HG03159 (cell line): ENCODE measurements at regions not wholly inside any gene's neighbourhood (a gene's known extent, or its start where the extent isn't known, plus 50 kb on each side); places are given as distances from the start of the nearest gene placed in this dataset.
"Not testable (repeated sequence)": the region's sequence is repeated elsewhere in the genome, so short reads cannot be mapped to it uniquely, and the experiment has no call there.

Experiments used
- ATAC-seq: cut with Tn5 transposase; IDR thresholded peaks from one replicate; pipeline ENCODE4 v1.9.1; 2021; ENCODE audit warnings: mild to moderate bottlenecking, moderate library complexity; ENCODE audit not compliant: unreplicated experiment

DNA sequence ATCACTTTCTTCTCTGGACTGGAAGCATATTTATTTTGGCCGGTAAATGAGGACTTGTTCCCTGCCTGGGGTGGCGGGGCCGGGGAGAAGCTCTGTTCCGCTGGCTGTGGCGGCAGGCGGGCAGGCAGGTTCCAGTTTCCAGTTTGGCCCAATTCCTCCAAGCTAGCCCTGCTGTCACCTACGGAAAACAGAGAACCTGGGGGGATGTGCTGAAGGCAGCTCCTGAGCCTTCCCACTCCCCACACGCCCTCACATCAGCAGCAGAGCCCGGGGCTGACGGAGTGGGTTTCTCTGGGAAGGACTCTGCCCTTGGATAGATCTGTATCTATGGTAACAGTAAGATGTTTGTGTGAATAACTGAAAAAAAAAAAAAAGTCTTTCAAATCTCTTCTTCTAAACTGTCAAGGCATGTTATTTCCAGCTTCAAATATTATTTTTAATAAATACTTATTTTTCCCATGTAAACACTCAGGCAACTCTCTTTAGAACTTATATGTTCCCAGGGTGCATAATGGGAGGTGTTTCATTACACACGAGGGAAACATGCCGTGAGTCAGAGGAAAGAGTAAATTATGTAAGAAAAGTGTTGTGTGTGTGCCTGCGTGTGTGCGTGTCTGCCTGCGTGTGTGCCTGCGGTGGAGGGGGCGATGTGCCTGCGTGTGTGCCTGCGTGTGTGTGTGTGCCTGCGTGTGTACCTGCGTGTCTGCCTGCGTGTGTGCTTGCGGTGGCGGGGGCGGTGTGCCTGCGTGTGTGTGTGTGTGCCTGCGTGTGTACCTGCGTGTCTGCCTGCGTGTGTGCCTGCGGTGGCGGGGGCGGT is 116.1 kb upstream of the ZNF516 start:
- ATAC-seq: no peak

DNA sequence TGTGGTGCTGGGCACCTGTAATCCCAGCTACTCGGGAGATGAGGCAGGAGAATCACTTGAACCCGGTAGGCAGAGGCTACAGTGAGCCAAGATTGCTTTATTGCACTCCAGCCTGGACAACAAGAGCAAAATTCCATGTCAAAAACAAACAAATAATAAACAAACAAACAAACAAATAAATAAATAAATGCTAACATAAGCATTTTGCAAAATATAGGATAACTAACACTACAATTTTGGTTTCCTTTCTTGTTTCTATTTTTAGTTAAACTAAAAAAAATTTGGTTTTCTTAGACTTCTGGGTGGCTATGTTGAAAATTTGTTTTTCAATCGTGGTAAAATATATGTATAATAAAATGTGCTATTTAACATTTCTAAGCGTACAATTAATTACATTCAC is 115.0 kb upstream of the ZNF516 start:
- no peak for ATAC-seq

DNA sequence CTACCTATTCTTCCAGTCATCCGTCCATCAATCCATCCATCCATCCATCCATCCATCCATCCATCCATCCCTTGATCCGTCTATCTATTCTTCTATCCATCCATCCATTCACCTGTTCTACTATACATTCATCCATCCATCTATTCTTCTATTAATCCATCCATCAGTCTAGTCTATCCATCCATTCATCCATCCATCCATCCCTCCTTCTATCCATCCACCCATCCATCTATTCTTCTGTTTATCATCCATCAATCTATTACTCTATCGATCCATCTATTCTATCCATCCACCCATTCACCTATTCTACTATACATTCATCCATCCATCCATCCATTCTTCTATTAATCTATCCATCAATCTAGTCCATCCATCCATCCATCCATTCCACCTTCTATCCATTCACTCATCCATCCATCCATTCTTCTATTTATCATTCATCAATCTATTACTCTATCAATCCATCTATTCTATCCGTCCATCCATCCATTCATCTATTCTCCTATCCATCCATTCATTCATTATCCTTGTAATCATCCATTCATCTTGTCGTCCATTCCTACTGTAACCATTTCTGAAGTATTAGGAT is 110.4 kb upstream of the ZNF516 start:
- no peak for ATAC-seq

DNA sequence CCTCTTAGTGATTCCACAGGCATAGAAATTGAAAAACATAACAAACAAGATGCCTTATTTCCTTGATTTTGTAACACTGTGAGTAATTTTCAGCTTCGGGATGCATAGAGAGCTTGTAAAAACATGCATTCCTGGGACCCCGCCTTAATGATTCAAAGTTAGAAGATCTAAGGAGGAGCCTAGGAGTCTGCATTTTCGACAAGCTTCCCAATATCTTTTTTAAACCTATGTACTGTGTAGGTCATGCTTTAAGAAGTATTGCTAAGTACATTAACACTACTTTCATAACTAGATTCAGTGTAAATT is 109.8 kb upstream of the ZNF516 start:
- no peak for ATAC-seq

DNA sequence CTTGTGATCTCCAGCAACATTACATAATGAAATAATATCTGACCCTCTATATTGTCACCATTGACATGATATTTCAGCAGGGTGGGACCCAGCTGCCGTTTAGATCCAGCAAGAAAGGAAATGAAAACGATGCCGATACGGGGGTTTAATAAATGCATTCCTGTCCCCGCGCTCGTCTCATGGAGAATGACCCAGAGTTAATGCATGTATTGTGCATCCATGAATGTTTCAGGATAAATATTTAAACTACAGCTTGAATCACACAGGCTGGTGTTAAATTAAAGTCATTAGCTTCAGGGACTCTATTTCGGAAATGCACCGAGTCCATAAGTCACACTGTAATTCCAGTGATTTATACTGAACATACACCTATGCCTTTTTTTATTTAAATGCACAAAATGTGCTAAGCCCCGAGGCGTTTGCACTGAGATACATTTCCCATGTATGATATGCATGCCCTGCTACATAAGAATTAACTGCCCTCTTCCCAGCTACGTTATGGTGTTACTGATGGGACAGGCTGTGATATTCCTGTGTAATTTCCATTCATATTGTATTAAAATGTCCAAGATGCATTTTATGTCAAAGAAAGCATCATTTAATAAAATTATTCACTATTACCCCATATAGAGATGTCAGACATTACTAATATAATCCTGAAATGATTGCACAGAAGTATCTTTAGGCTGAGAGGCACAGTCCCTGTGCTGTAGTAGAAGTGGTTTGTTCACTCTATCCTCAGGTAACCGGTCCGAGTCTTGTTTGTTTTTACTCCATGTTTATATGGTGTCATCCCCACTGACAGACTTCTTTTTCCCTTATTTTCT is 109.3 kb upstream of the ZNF516 start:
- no peak for ATAC-seq

DNA sequence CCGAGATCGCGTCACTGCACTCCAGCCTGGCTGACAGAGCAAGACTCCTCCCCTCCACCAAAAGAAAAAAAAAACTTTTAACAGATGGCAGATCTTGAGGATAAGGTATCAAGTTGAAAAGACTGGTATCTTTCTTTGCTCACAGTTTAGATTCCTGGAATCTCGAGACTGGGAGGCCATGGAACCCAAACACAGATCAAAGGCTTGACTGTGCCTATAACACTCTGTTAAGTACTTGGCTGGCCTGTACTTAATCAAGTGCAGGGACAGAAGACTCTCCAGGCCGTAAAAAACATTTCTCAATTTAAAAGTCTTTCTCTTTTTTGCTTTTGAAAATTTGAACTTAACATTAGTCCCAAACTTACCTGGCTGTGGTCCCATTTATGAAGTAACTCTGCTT is 107.1 kb upstream of the ZNF516 start:
- no peak for ATAC-seq

DNA sequence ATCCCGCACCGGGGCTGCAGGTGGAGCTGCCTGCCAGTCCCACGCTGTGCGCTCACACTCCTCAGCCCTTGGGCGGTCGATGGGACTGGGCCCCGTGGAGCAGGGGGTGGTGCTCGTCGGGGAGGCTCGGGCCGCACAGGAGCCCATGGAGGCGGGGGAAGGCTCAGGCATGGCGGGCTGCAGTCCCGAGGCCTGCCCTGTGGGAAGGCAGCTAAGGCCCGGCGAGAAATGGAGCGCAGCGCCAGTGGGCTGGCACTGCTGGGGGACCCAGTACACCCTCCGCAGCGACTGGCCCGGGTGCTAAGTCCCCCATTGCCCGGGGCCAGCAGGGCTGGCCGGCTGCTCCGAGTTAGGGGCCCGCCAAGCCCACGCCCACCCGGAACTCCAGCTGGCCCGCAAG is 105.0 kb upstream of the ZNF516 start:
- not testable (repeated sequence) for ATAC-seq

DNA sequence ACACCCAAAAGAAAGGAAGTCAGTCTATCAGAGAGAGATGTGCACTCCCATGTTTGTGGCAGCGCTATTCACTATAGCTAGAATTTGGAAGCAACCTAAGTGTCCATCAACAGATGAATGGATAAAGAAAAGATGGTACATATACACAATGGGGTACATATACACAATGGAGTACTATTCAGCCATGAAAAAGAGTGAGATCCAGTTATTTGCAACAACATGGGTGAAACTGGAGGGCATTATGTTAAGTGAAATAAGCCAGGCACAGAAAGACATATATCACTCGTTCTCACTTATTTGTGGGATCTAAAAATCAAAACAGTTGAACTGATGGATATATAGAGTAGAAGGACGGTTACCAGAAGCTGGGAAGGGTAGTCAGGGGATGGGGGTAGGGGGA is 99.9 kb upstream of the ZNF516 start:
- no peak for ATAC-seq

DNA sequence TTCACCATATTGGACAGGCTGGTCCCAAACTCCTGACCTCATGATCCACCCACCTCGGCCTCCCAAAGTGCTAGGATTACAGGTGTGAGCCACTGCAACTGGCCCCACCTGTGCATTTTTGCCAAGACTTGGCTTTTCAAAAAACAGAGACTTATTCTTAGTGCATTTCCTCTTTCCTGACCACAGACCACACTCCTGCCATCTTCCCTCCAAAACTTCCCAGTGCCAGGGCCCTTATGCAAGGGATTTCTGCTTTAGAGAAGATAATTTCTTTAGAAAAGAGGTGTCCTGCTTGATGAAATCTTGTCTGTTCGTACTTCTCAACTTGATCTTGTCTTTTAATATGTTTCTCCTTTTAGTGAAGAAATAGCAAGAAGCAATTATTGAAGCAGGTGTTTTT is 98.8 kb upstream of the ZNF516 start:
- no peak for ATAC-seq

DNA sequence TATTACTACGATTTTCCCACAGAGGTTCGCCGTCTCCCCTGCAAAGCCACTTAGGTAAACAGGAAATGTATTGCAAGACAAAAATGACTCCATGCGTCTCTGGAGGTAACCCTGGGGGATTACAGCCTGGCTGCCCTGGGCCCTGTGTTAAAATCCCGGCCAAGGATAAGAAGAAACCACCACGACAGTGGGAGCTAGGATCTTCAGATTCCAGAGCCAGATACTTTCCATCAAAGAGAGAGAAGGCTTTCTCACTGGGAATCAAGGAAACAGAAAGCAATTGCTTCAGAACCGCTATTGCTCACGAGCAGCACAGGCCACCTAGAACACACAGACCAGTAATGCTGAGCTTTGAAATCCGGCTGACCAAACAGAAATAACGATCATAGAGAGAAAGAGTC is 97.9 kb upstream of the ZNF516 start:
- ATAC-seq: no peak

DNA sequence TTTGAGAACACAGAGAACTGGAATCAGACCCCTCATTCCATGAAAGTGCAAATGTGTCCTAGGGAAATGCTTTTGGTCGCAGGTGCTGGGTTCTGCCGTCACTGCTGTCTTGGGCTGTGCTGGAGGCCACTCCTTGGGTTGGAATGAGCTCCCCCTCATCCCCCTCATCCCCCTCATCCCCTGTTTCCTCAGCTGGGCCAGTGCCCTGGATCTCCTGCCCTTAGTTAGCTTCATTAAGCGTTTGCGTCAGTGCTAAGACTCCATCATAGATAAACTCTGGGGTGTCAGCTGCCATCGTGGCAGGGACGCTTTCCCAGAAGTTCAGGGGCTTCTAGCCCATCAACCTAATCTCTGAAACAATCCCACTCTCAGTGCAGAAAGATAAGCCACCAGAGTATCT is 97.1 kb upstream of the ZNF516 start:
- no peak for ATAC-seq

DNA sequence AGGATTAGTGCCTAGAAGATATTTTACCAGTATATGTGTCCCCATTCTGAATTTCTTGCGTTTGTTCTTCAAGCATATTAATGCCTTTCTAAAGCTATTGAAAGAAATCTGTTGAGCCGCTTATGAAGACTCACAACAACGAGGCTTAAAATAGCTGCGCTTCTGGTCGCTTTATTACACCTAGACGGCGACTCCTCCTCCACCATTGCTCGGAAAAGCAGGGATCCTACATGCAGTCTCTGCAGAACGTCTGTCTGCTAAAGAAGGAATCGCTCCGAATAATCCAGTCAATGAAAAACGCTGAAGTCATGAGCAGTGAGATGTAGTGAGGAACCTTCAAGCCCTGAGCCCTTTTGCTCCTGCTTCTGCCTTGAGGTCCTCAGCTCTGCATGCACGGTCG is 94.8 kb upstream of the ZNF516 start:
- ATAC-seq: no peak

DNA sequence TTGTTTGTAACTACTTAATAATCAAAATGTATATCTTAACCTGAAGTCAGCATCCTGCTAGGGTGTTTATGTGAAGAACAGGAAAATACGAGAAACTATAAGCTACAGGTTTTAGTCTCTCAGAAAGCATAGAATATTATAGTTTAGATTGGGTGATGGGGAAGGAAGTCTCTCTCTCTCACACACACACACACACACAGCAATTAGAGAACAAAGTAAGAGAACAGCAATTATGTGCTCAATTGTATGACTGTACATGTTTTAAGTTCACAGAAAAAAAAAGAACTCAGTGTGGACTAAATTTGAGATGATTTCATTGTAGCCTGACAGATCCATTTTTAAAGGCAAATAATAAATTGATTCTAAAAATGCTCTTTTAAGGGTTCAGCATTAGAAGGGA is 94.3 kb upstream of the ZNF516 start:
- no peak for ATAC-seq

DNA sequence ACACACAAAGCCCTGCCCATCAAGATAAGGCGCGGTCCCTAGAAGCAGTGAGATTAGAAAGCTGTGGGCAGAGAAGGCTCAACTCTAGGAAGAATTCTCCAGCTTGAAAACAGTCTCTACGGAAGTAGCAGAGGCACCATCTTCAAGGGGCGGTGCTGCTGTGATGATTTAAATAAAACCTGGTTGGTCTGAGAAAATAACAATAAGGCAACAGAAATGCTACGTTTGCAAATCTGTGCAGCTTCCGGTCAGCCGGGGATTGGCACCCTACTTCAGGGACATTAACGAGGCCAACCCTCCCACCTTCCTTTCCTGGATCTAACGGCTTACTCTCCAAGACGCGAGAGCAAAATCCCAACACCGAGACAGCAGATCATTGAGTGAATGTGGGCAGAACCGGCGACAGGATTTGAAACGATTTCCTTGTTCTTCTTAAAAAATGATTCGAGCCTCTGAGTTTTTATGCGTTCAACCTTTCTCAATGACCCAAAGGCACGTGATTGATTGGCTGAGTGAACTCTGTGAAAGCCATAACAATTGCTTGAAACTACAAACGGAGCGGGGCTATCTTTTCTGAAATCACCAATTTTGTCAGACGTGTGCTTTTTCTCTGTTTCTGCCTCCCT is 93.7 kb upstream of the ZNF516 start:
- no peak for ATAC-seq

DNA sequence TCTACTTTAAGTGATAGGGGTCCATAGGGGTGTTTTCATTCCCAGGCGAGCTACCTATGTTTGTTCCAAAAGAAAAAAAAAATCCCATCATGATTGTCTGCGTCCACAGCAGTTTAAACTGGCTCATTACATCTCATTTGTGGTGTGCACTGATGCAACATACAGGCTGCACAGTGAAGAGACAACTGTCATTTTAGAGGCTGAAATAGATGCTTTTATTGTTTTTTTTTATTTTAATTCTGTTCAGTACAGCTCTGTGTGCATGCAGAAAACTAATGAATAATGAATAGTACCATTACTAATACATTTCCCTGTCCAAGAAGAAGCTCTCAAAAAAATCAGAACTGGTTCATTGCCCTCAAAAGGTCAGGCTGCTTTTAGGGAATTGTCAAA is 92.8 kb upstream of the ZNF516 start:
- ATAC-seq: no peak

DNA sequence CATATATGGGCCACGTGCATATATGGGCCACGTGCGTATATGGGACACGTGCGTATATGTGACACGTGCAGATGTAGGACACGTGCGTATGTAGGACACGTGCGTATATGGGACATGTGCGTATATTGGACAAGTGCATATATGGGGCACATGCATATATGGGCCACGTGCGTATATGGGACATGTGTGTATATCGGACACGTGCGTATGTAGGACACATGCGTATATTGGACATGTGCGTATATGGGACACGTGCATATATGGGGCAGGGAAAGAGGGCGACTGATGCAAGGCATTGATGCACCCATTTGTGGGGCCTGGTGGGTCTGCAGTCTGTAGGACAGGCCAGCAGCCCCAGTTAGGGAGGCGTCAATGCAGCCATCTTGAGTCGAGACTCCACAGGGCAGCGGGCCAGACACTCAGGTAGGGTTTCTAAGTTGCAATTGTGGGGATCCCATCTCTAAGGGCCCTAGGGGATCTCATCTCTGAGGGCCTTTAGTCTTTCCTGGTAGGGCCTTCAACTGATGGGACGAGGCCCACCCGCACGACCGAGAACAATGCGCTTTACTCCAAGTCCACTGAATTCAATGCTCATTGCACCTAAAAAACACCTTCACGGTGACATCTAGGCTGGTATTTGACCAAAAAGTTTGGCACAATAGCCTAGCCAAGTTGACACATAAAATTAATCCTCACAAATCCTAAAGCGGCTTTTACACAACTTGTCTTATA is 92.3 kb upstream of the ZNF516 start:
- ATAC-seq: no peak

DNA sequence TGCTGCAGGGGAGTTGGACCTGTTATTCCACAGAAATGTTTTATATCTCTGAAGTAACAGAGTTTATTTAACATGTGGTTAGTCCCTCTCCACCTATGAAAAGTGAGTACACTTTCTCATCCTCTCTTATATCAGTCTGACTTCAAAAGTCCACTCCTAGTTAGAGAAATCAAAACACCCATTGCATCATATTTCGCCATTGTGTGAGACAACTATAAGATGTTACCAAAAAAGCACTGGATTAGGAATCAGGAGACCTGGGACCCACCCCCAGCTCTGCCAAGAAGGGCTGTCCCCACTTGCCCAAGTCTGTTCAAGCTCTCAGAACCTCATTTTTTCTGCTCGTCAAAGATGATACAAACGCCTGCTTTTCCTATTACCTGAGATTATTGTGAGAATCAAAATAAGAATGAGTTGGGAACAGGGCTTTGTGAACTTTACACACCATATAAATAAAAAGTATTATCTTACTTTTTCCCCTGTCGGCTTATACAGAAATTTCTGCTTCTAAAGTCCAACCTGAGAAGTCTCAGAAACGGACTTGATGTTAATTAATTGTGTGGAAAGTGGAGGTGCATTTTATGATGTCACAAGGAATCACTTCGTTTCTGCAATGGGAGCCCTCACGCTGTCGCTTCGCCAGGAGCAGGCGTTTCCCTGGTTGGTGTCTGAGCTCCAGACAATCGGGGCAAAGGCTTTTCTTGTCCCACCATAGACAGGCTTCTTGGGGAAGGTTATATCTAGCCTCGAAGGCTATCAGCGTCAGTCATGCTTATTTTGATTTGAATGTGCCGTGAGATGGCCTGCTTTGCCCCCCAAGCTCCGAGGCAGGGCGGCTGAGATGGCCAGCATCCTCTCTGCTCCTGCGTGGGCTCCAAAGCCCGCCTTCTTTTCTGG is 89.6 kb upstream of the ZNF516 start:
- no peak for ATAC-seq

DNA sequence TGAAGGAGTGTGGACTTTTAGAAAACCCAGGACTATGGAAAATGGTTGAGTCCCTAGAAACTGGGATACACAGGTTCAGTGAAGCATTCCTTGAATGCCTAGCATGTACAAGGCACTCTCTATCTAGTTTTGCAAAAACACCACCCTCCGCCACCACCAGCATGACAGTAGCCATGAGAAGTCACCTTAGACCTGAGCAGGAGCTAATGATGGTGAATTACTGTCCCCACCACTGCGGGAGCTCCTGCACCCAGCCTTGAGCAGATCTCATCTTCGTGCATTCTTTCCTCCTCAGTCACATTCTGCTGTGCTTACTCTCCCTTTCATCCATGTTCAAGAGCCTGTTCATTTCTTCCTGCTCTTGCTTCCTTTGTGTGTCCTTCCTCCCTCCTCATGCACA is 86.2 kb upstream of the ZNF516 start:
- no peak for ATAC-seq

DNA sequence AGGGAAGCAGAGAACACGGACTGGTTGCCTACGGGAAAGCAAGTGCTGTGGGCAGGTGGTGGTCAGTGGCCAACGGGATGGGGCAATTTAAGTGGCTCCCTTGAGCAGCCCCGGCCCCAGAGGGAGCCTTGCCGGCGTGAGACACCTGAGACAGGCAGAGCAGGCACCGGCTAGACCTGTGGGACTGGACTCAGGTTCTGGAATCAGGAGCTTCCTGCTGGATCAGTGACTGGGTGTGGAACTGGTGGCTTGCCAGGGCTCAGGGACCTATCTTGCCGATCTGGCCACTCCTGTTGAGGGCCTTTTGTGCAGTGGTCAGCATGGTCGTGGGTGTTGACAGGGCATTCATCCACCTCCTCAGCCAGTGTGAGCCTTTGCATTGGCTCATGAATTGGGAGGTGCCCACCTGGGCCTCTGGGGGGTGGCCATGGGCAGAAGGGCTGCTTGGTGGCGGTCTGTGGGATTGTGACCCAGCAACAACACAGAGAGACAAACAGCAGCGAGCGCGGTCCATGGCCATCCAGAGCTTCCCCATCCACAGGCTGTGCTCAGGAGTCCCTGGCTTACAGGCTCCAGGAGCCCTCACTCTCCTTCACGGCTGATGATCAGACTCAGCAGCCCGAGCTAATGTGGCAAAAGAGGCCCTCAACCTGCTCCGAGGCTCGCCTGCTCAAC is 85.4 kb upstream of the ZNF516 start:
- no peak for ATAC-seq

DNA sequence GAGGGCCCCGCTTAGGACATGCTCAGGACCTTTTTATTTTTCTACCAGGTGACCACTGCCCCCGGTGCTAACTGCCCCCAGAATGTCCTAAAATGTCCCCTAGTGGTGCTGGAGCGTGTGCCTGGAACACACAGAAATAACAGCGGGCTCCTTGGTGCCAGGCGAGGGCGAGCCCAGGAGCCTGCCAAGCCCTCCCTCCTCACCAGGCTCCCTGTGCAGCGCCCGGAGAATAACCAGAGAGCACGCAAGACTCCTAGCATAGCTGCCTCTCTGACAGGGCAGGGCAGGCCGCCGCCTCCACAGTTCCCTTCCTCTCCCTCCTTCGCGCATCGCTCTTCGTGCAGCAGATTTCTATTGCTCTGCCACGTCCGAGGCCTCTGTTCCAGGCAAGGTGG is 84.3 kb upstream of the ZNF516 start:
- ATAC-seq: no peak
